ENCODE measurements at regions not wholly inside any gene's neighbourhood (a gene's known extent, or its start where the extent isn't known, plus 50 kb on each side); places are given as distances from the start of the nearest gene placed in this dataset.

- FAIRE-seq (no peak), DNase-seq (ENCODE audit: insufficient read length) (no peak)
- TF ChIP-seq POLR2A (IDR thresholded peaks at IDR 0.05; ENCODE audit: low read depth, low read length) (no peak), POLR2AphosphoS5 (IDR thresholded peaks at IDR 0.05; ENCODE audit: low read depth, low read length) (no peak)
These were observed 1402.4 kb upstream of the FLRT2 start for GRCh38 chr14:84127495-84127894.

GRCh38 chr14:84128050-84128449 is 1401.9 kb upstream of the FLRT2 start:
- DNase-seq (ENCODE audit: insufficient read length) (no peak), FAIRE-seq (no peak)
- no peak for TF ChIP-seq POLR2AphosphoS5 (IDR thresholded peaks at IDR 0.05; ENCODE audit: low read depth, low read length)
- TF ChIP-seq TAF1 (IDR thresholded peaks at IDR 0.05; ENCODE audit: borderline replicate concordance, low read depth, low read length): no peak
- TF ChIP-seq POLR2A (IDR thresholded peaks at IDR 0.05; ENCODE audit: low read depth, low read length): no peak

- no peak for TF ChIP-seq POLR2A (IDR thresholded peaks at IDR 0.05; ENCODE audit: low read depth, low read length)
- TF ChIP-seq POLR2AphosphoS5 (IDR thresholded peaks at IDR 0.05; ENCODE audit: low read depth, low read length): no peak
- TF ChIP-seq TAF1 (IDR thresholded peaks at IDR 0.05; ENCODE audit: borderline replicate concordance, low read depth, low read length): no peak
- FAIRE-seq: no peak
- DNase-seq (ENCODE audit: insufficient read length): no peak
These were observed 1400.9 kb upstream of the FLRT2 start for GRCh38 chr14:84129007-84129406.

- no peak for FAIRE-seq
These were observed 1400.0 kb upstream of the FLRT2 start for GRCh38 chr14:84129941-84130340.

GRCh38 chr14:84131924-84132323 is 1398.0 kb upstream of the FLRT2 start:
- no peak for TF ChIP-seq TAF1 (IDR thresholded peaks at IDR 0.05; ENCODE audit: borderline replicate concordance, low read depth, low read length)
- TF ChIP-seq POLR2A (IDR thresholded peaks at IDR 0.05; ENCODE audit: low read depth, low read length): no peak
- TF ChIP-seq POLR2AphosphoS5 (IDR thresholded peaks at IDR 0.05; ENCODE audit: low read depth, low read length): no peak
- DNase-seq (ENCODE audit: insufficient read length) (no peak), FAIRE-seq (no peak)

More at GRCh38 chr14:84129941-84130340, 1400.0 kb upstream of the FLRT2 start:
- TF ChIP-seq POLR2A (IDR thresholded peaks at IDR 0.05; ENCODE audit: low read depth, low read length) (no peak), POLR2AphosphoS5 (IDR thresholded peaks at IDR 0.05; ENCODE audit: low read depth, low read length) (no peak), TAF1 (IDR thresholded peaks at IDR 0.05; ENCODE audit: borderline replicate concordance, low read depth, low read length) (no peak)
- DNase-seq (ENCODE audit: insufficient read length): no peak

- no peak for FAIRE-seq
- no peak for DNase-seq (ENCODE audit: insufficient read length)
- TF ChIP-seq POLR2AphosphoS5 (IDR thresholded peaks at IDR 0.05; ENCODE audit: low read depth, low read length): no peak
- no peak for TF ChIP-seq TAF1 (IDR thresholded peaks at IDR 0.05; ENCODE audit: borderline replicate concordance, low read depth, low read length)
- TF ChIP-seq POLR2A (IDR thresholded peaks at IDR 0.05; ENCODE audit: low read depth, low read length): no peak
These were observed 1385.8 kb upstream of the FLRT2 start for GRCh38 chr14:84144166-84144565.

GRCh38 chr14:84152452-84152851 is 1377.5 kb upstream of the FLRT2 start:
- FAIRE-seq: no peak
- DNase-seq (ENCODE audit: insufficient read length): no peak
- no peak for TF ChIP-seq POLR2A (IDR thresholded peaks at IDR 0.05; ENCODE audit: low read depth, low read length)
- no peak for TF ChIP-seq TAF1 (IDR thresholded peaks at IDR 0.05; ENCODE audit: borderline replicate concordance, low read depth, low read length)
- TF ChIP-seq POLR2AphosphoS5 (IDR thresholded peaks at IDR 0.05; ENCODE audit: low read depth, low read length): no peak

GRCh38 chr14:84162633-84163032 is 1367.3 kb upstream of the FLRT2 start:
- no peak for FAIRE-seq
- DNase-seq (ENCODE audit: insufficient read length): no peak
- TF ChIP-seq TAF1 (IDR thresholded peaks at IDR 0.05; ENCODE audit: borderline replicate concordance, low read depth, low read length) (no peak), POLR2AphosphoS5 (IDR thresholded peaks at IDR 0.05; ENCODE audit: low read depth, low read length) (no peak), POLR2A (IDR thresholded peaks at IDR 0.05; ENCODE audit: low read depth, low read length) (no peak)

- DNase-seq (ENCODE audit: insufficient read length) (no peak), FAIRE-seq (no peak)
- TF ChIP-seq POLR2AphosphoS5 (IDR thresholded peaks at IDR 0.05; ENCODE audit: low read depth, low read length) (no peak), TAF1 (IDR thresholded peaks at IDR 0.05; ENCODE audit: borderline replicate concordance, low read depth, low read length) (no peak), POLR2A (IDR thresholded peaks at IDR 0.05; ENCODE audit: low read depth, low read length) (no peak)
These were observed 1362.9 kb upstream of the FLRT2 start for GRCh38 chr14:84167026-84167425.

GRCh38 chr14:84180336-84180735 is 1349.6 kb upstream of the FLRT2 start:
- FAIRE-seq (no peak), DNase-seq (ENCODE audit: insufficient read length) (no peak)
- TF ChIP-seq POLR2A (IDR thresholded peaks at IDR 0.05; ENCODE audit: low read depth, low read length): no peak
- TF ChIP-seq POLR2AphosphoS5 (IDR thresholded peaks at IDR 0.05; ENCODE audit: low read depth, low read length): no peak
- no peak for TF ChIP-seq TAF1 (IDR thresholded peaks at IDR 0.05; ENCODE audit: borderline replicate concordance, low read depth, low read length)

GRCh38 chr14:84181072-84181471 is 1348.9 kb upstream of the FLRT2 start:
- TF ChIP-seq POLR2AphosphoS5 (IDR thresholded peaks at IDR 0.05; ENCODE audit: low read depth, low read length) (no peak), TAF1 (IDR thresholded peaks at IDR 0.05; ENCODE audit: borderline replicate concordance, low read depth, low read length) (no peak)
- FAIRE-seq (no peak), DNase-seq (ENCODE audit: insufficient read length) (no peak)

- DNase-seq (ENCODE audit: insufficient read length): no peak
- TF ChIP-seq TAF1 (IDR thresholded peaks at IDR 0.05; ENCODE audit: borderline replicate concordance, low read depth, low read length) (no peak), POLR2AphosphoS5 (IDR thresholded peaks at IDR 0.05; ENCODE audit: low read depth, low read length) (no peak), POLR2A (IDR thresholded peaks at IDR 0.05; ENCODE audit: low read depth, low read length) (no peak)
- no peak for FAIRE-seq
These were observed 1334.4 kb upstream of the FLRT2 start for GRCh38 chr14:84195514-84195913.

GRCh38 chr14:84197704-84198103 is 1332.2 kb upstream of the FLRT2 start:
- no peak for FAIRE-seq
- TF ChIP-seq POLR2A (IDR thresholded peaks at IDR 0.05; ENCODE audit: low read depth, low read length): no peak
- no peak for TF ChIP-seq TAF1 (IDR thresholded peaks at IDR 0.05; ENCODE audit: borderline replicate concordance, low read depth, low read length)
- TF ChIP-seq POLR2AphosphoS5 (IDR thresholded peaks at IDR 0.05; ENCODE audit: low read depth, low read length): no peak
- no peak for DNase-seq (ENCODE audit: insufficient read length)
